HL-60 (cell line): ENCODE measurements at regions not wholly inside any gene's neighbourhood (a gene's known extent, or its start where the extent isn't known, plus 50 kb on each side); places are given as distances from the start of the nearest gene placed in this dataset.

Experiments used
- DNase-seq, 2 experiments: peaks; one replicate each; pipeline ENCODE4 v3.0.0-alpha.2; 2010 to 2020; ENCODE audit warnings: low read depth in 1 of 2, low spot score in 1 of 2
- H3K27ac ChIP-seq: fragments of 250-450 bp; sonication (Bioruptor Pico); replicated peaks from 2 replicates; pipeline ENCODE4 v1.5.1; 2020; ENCODE audit warnings: mild to moderate bottlenecking, moderate library complexity
- H3K27me3 ChIP-seq: fragments of 250-450 bp; sonication (Bioruptor Pico); 2 replicates; pipeline ENCODE4 v1.5.1; 2021; ENCODE audit warnings: mild to moderate bottlenecking, moderate library complexity; ENCODE audit not compliant: insufficient read depth, poor library complexity, severe bottlenecking
- H3K4me3 ChIP-seq: replicated peaks from 2 replicates; pipeline ENCODE4 v1.5.1; 2011; ENCODE audit warnings: mild to moderate bottlenecking, control low read depth, low read length; ENCODE audit not compliant: insufficient read depth
- GABPA ChIP-seq: IDR thresholded peaks from 2 replicates; pipeline ENCODE4 v1.6.1; 2012; ENCODE audit warnings: low read depth
- POLR2AphosphoS5 ChIP-seq: IDR thresholded peaks from 2 replicates; pipeline ENCODE4 v1.6.1; 2012; ENCODE audit warnings: low read depth
- REST ChIP-seq: IDR thresholded peaks from 2 replicates; pipeline ENCODE4 v1.6.1; 2012; ENCODE audit warnings: low read depth; ENCODE audit not compliant: insufficient replicate concordance
- SPI1 ChIP-seq: IDR thresholded peaks from 2 replicates; pipeline ENCODE4 v1.6.1; 2012; ENCODE audit warnings: low read depth, mild to moderate bottlenecking, borderline replicate concordance
- TF ChIP-seq, protein P1 (sequence below): IDR thresholded peaks from one replicate; pipeline ENCODE4 v1.5.1; 2011; ENCODE audit warnings: low read length, control low read depth, inconsistent platforms; ENCODE audit not compliant: insufficient read depth

DNA sequence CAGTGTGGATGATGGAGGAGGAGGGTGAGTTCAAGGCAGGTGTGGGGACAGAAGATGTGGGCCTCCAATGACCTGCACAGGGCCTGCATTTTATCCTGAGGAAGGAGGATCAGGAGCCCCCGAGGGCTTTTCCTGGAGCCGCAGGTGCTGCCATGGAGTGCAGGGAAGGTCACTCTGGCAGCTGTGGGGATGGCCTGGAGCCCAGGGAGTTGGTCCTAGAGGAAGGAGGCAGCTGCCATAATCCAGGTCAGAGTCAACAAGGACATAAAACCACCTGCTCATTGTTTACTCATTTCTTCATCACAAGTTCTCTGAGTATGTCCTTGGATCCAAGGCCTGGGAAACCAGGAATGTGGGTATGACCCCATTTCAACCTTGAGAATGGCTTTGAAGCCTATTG is 87.2 kb downstream of the SCGB2B2 start:
- Histone ChIP-seq H3K27ac (no peak overlapping the region), H3K27me3 (peaks cover 2% of the 10 kb centered on the region), H3K4me3 (no peak overlapping the region)
- TF ChIP-seq SPI1 (no peak), GABPA (no peak), POLR2AphosphoS5 (no peak), REST (no peak)
- TF ChIP-seq, protein P1, sequence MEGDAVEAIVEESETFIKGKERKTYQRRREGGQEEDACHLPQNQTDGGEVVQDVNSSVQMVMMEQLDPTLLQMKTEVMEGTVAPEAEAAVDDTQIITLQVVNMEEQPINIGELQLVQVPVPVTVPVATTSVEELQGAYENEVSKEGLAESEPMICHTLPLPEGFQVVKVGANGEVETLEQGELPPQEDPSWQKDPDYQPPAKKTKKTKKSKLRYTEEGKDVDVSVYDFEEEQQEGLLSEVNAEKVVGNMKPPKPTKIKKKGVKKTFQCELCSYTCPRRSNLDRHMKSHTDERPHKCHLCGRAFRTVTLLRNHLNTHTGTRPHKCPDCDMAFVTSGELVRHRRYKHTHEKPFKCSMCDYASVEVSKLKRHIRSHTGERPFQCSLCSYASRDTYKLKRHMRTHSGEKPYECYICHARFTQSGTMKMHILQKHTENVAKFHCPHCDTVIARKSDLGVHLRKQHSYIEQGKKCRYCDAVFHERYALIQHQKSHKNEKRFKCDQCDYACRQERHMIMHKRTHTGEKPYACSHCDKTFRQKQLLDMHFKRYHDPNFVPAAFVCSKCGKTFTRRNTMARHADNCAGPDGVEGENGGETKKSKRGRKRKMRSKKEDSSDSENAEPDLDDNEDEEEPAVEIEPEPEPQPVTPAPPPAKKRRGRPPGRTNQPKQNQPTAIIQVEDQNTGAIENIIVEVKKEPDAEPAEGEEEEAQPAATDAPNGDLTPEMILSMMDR, result no peak
- no peak for DNase-seq

- DNase-seq, result no peak
- TF ChIP-seq REST, result no peak
- TF ChIP-seq, protein P1, result no peak
- TF ChIP-seq GABPA, result no peak
- TF ChIP-seq SPI1, result no peak
- TF ChIP-seq POLR2AphosphoS5, result no peak
These were observed 88.1 kb downstream of the SCGB2B2 start for GRCh38 chr19:34588846-34589245.

GRCh38 chr19:34588249-34588648 is 88.7 kb downstream of the SCGB2B2 start:
- peaks cover 2% of the 10 kb centered on the region for H3K27me3 ChIP-seq
- H3K27ac ChIP-seq, result no peak overlapping the region
- DNase-seq, result no peak
- H3K4me3 ChIP-seq, result no peak overlapping the region
- TF ChIP-seq, protein P1, result no peak
- TF ChIP-seq SPI1, result no peak
- TF ChIP-seq REST, result no peak
- TF ChIP-seq GABPA, result no peak
- TF ChIP-seq POLR2AphosphoS5, result no peak

More at GRCh38 chr19:34588846-34589245, 88.1 kb downstream of the SCGB2B2 start:
- Histone ChIP-seq H3K4me3 (no peak overlapping the region), H3K27ac (no peak overlapping the region), H3K27me3 (peaks cover 2% of the 10 kb centered on the region)
